ENCODE measurements at regions not wholly inside any gene's neighbourhood (a gene's known extent, or its start where the extent isn't known, plus 50 kb on each side); places are given as distances from the start of the nearest gene placed in this dataset.

GRCh38 chr6:145189836-145190235 lies 545.5 kb downstream of the EPM2A start:
- no peak for TF ChIP-seq CTCF (IDR thresholded peaks at IDR 0.05)
- TF ChIP-seq POLR2A (IDR thresholded peaks at IDR 0.05): no peak

Measured in Peyer's patch (tissue), 4 donors.